ENCODE measurements at regions not wholly inside any gene's neighbourhood (a gene's known extent, or its start where the extent isn't known, plus 50 kb on each side); places are given as distances from the start of the nearest gene placed in this dataset.
A peak's percentile ranks its signal among the peaks of the same experiment; 100 is the strongest.

GRCh38 chr15:67892559-67893377 lies 52.9 kb upstream of the RNU6-1 start:
- no peak for DNase-seq

GRCh38 chr15:67895237-67895636 lies 55.4 kb upstream of the RNU6-1 start:
- no peak for DNase-seq

GRCh38 chr15:67897646-67898339 lies 57.9 kb upstream of the RNU6-1 start:
- DNase-seq: no peak

GRCh38 chr15:67899596-67900283 lies 59.9 kb upstream of the RNU6-1 start:
- no peak for DNase-seq

GRCh38 chr15:67900621-67901147 lies 60.8 kb upstream of the RNU6-1 start:
- no peak for DNase-seq

GRCh38 chr15:67901922-67902321 lies 62.1 kb upstream of the RNU6-1 start:
- no peak for DNase-seq

- DNase-seq: no peak
These were observed 62.7 kb upstream of the RNU6-1 start for GRCh38 chr15:67902579-67903009.

GRCh38 chr15:67903708-67904107 lies 63.9 kb upstream of the RNU6-1 start:
- no peak for DNase-seq

GRCh38 chr15:67905628-67906027 lies 65.8 kb upstream of the RNU6-1 start:
- no peak for DNase-seq

- DNase-seq: no peak
These were observed 66.5 kb upstream of the RNU6-1 start for GRCh38 chr15:67906382-67906781.

- DNase-seq: no peak
These were observed 67.4 kb upstream of the RNU6-1 start for GRCh38 chr15:67907184-67907723.

GRCh38 chr15:67908756-67909155 lies 68.9 kb upstream of the RNU6-1 start:
- no peak for DNase-seq

GRCh38 chr15:67911727-67912126 lies 71.9 kb upstream of the RNU6-1 start:
- no peak for DNase-seq

- DNase-seq: no peak
These were observed 74.2 kb upstream of the RNU6-1 start for GRCh38 chr15:67914028-67914427.

- DNase-seq: peak; percentile 32
These were observed 75.0 kb upstream of the RNU6-1 start for GRCh38 chr15:67914537-67915460.

GRCh38 chr15:67915461-67916374 lies 75.9 kb upstream of the RNU6-1 start:
- DNase-seq: peak; percentile 88

GRCh38 chr15:67916565-67916964 lies 76.7 kb upstream of the RNU6-1 start:
- no peak for DNase-seq

- no peak for DNase-seq
These were observed 77.2 kb upstream of the RNU6-1 start for GRCh38 chr15:67917037-67917436.

- no peak for DNase-seq
These were observed 77.8 kb upstream of the RNU6-1 start for GRCh38 chr15:67917636-67918035.

- no peak for DNase-seq
These were observed 78.5 kb upstream of the RNU6-1 start for GRCh38 chr15:67918205-67918861.
